Hepatocyte (in vitro differentiated cells): ENCODE measurements at regions not wholly inside any gene's neighbourhood (a gene's known extent, or its start where the extent isn't known, plus 50 kb on each side); places are given as distances from the start of the nearest gene placed in this dataset.

Experiments used
- DNase-seq: peaks from one replicate; pipeline ENCODE4 v3.0.0-alpha.2; 2016; ENCODE audit warnings: low spot score
- H2AFZ ChIP-seq: fragments of 200-600 bp; sonication (generic); 2 replicates; pipeline ENCODE4 v1.6.0; 2016; ENCODE audit warnings: antibody characterized with exemption, mild to moderate bottlenecking
- H3K27ac ChIP-seq: fragments of 200-600 bp; sonication (generic); 2 replicates; pipeline ENCODE4 v1.5.1; 2016; ENCODE audit warnings: mild to moderate bottlenecking
- H3K27me3 ChIP-seq: fragments of 200-600 bp; sonication (generic); 2 replicates; pipeline ENCODE4 v1.6.1; 2016
- H3K36me3 ChIP-seq: fragments of 200-600 bp; sonication (generic); replicated peaks from 2 replicates; pipeline ENCODE4 v1.5.1; 2016; ENCODE audit warnings: low read depth; ENCODE audit not compliant: insufficient read depth
- H3K4me1 ChIP-seq: fragments of 200-600 bp; sonication (generic); 2 replicates; pipeline ENCODE4 v1.5.1; 2016; ENCODE audit warnings: mild to moderate bottlenecking, moderate library complexity; ENCODE audit not compliant: insufficient read depth
- H3K4me2 ChIP-seq: fragments of 200-600 bp; sonication (generic); 2 replicates; pipeline ENCODE4 v1.6.0; 2016
- H3K4me3 ChIP-seq: fragments of 200-600 bp; sonication (generic); 2 replicates; pipeline ENCODE4 v1.5.1; 2016; ENCODE audit warnings: mild to moderate bottlenecking
- H3K79me2 ChIP-seq: fragments of 200-600 bp; sonication (generic); 2 replicates; pipeline ENCODE4 v1.6.0; 2017; ENCODE audit warnings: mild to moderate bottlenecking
- H3K9me2 ChIP-seq: fragments of 200-600 bp; sonication (generic); replicated peaks from 2 replicates; pipeline ENCODE4 v1.6.0; 2017; ENCODE audit warnings: mild to moderate bottlenecking; ENCODE audit not compliant: insufficient read depth
- H3K9me3 ChIP-seq: fragments of 200-600 bp; sonication (generic); 2 replicates; pipeline ENCODE4 v1.5.1; 2016; ENCODE audit warnings: low read depth, mild to moderate bottlenecking
- H4K20me1 ChIP-seq: fragments of 200-600 bp; sonication (generic); 2 replicates; pipeline ENCODE4 v1.6.0; 2016; ENCODE audit warnings: mild to moderate bottlenecking; ENCODE audit not compliant: insufficient read depth, poor library complexity, severe bottlenecking
- EZH2 ChIP-seq: fragments of 200-600 bp; sonication (generic); IDR thresholded peaks from 2 replicates; pipeline ENCODE4 v1.6.1; 2016; ENCODE audit warnings: antibody characterized with exemption, mild to moderate bottlenecking, borderline replicate concordance
- EZH2phosphoT487 ChIP-seq: fragments of 200-600 bp; sonication (generic); IDR thresholded peaks from one replicate; pipeline ENCODE4 v1.6.1; 2018; ENCODE audit warnings: antibody characterized with exemption, mild to moderate bottlenecking, low read depth, moderate library complexity; ENCODE audit not compliant: unreplicated experiment, severe bottlenecking
- WGBS: methylation state at CpG from one replicate; pipeline ENCODE4 v1.1.6; 2016; ENCODE audit warnings: low lambda C conversion rate; ENCODE audit errors: missing lambda C conversion rate; 5-methylcytosine and 5-hydroxymethylcytosine counted together
- TF ChIP-seq, protein P1 (sequence below): fragments of 200-600 bp; sonication (generic); IDR thresholded peaks from 2 replicates; pipeline ENCODE4 v1.5.1; 2016; ENCODE audit warnings: antibody characterized with exemption, mild to moderate bottlenecking; ENCODE audit not compliant: poor library complexity

DNA sequence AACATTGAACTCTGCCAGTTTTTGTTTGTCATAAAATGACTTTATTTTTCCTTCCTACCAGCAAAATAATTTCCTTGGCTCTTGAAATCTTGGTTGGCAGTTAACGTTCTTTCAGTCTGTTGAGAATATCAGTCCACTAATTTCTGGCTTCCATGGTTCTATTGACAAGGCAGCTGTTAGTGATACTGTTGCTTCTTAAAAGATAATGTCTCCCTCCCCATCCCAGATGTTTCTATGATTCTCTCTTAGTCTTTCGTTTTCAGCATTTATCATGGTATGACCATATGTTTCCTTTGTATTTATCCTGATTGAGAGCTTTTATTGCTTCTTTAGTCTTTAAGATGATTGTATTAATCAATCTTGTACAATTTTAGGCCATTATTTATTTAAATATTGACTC lies 81.1 kb upstream of the STK26 start:
- Histone ChIP-seq H3K4me2 (no peak overlapping the region), H3K27ac (no peak overlapping the region), H3K27me3 (no peaks in the 10 kb centered on the region), H3K9me3 (no peaks in the 10 kb centered on the region), H3K4me1 (no peaks in the 10 kb centered on the region), H3K36me3 (no peaks in the 10 kb centered on the region), H3K79me2 (no peaks in the 10 kb centered on the region), H3K9me2 (no peaks in the 10 kb centered on the region), H4K20me1 (no peaks in the 10 kb centered on the region), H3K4me3 (no peak overlapping the region), H2AFZ (no peak overlapping the region)
- DNase-seq = no peak
- TF ChIP-seq, protein P1, sequence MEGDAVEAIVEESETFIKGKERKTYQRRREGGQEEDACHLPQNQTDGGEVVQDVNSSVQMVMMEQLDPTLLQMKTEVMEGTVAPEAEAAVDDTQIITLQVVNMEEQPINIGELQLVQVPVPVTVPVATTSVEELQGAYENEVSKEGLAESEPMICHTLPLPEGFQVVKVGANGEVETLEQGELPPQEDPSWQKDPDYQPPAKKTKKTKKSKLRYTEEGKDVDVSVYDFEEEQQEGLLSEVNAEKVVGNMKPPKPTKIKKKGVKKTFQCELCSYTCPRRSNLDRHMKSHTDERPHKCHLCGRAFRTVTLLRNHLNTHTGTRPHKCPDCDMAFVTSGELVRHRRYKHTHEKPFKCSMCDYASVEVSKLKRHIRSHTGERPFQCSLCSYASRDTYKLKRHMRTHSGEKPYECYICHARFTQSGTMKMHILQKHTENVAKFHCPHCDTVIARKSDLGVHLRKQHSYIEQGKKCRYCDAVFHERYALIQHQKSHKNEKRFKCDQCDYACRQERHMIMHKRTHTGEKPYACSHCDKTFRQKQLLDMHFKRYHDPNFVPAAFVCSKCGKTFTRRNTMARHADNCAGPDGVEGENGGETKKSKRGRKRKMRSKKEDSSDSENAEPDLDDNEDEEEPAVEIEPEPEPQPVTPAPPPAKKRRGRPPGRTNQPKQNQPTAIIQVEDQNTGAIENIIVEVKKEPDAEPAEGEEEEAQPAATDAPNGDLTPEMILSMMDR = no peak
- TF ChIP-seq EZH2phosphoT487 (no peak), EZH2 (no peak)
- WGBS = 46% methylated on average over 2 of the region's 2 CpGs

DNA sequence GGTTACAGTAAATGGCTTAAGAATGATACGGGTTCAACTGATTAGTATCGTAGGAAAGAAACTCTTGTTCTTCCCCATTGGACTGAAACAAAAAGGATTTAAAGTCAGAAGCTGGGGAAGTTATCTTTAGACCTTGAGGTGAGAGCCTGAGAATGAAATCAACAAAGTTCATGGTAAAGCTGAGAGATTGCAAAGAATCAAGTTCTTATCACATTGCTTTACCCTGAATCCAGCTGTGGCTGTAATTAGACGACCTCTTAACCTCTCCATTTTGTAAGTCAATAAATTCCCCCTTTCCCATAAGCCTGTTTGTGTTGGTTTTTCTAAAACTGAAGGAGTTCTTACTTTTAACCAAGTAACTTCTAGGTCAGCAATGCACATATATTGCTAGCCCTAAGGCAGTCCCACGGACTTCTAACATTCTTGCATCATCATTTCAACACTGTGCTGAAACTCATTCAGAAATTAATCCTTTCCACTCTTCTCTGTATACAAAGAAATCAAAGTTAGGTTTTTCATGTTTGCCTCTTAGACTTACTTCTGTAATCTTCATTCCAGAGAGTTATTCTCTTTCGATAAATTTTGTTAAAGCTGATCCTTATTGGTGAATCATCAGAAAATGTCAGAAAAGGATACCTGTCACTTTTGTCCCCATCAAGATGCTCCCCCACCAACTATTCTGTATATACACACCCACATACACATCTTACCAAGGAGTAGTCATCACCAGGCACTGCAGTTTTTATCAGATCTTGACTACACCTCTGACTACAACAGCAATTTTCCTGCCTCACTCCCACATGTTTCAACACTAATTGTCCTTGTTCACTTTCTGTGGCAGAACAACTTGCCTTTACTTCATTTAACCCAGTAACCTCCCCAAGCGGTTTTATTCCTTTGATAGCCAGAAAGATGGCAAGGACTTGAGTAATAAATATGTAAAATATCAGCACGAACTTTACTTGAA lies 77.9 kb upstream of the STK26 start:
- Histone ChIP-seq H3K4me2 (no peak overlapping the region), H3K4me1 (no peaks in the 10 kb centered on the region), H3K27me3 (no peaks in the 10 kb centered on the region), H3K4me3 (no peak overlapping the region), H3K9me2 (no peaks in the 10 kb centered on the region), H2AFZ (no peak overlapping the region), H3K79me2 (no peaks in the 10 kb centered on the region), H3K36me3 (no peaks in the 10 kb centered on the region), H3K9me3 (no peaks in the 10 kb centered on the region), H4K20me1 (no peaks in the 10 kb centered on the region), H3K27ac (no peak overlapping the region)
- 38% methylated on average over 7 of the region's 7 CpGs for WGBS
- no peak for DNase-seq
- TF ChIP-seq EZH2 (no peak), EZH2phosphoT487 (no peak)
- TF ChIP-seq, protein P1 = no peak

DNA sequence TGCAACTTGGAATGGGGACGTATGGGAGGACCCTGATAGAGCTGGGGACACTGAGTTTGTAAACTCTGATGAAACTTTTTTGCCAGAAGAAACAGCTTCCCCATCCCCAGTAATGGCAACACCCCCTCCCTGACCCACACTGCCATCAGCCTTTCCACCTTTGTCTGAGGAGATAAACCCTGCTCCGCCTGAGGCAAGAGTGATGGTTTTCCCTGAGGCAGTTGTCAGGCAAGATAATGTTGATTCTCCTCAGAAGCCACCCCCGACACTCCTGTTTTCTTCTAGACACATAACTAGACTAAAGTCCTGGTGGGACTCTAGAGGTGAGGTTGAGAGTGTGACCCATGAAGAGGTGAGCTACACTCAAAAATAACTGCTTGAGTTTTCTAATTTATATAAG lies 71.9 kb upstream of the STK26 start:
- Histone ChIP-seq H3K36me3 (no peaks in the 10 kb centered on the region), H3K4me3 (no peak overlapping the region), H3K27ac (no peak overlapping the region), H2AFZ (no peak overlapping the region), H4K20me1 (no peaks in the 10 kb centered on the region), H3K4me1 (no peaks in the 10 kb centered on the region), H3K9me3 (no peaks in the 10 kb centered on the region), H3K27me3 (no peaks in the 10 kb centered on the region), H3K9me2 (no peaks in the 10 kb centered on the region), H3K79me2 (no peaks in the 10 kb centered on the region), H3K4me2 (no peak overlapping the region)
- WGBS = 69% methylated on average over 3 of the region's 3 CpGs
- DNase-seq = no peak
- TF ChIP-seq, protein P1 = no peak
- no peak for TF ChIP-seq EZH2phosphoT487
- TF ChIP-seq EZH2 = no peak
